Tibial artery (tissue), 4 donors: ENCODE measurements at regions not wholly inside any gene's neighbourhood (a gene's known extent, or its start where the extent isn't known, plus 50 kb on each side); places are given as distances from the start of the nearest gene placed in this dataset.

Source experiments
- DNase-seq, 2 donors: peaks; one replicate each; pipeline ENCODE4 v3.0.0-alpha.2; 2019
- H3K27ac ChIP-seq, 2 donors: fragments of 200-600 bp; sonication (generic) in 1 of 2; 1 replicate in 1 of 2; 2 replicates in 1 of 2; pipeline ENCODE4 v1.5.1; 2018 to 2019; ENCODE audit warnings: mild to moderate bottlenecking in 1 of 2
- H3K27me3 ChIP-seq, 2 donors: fragments of 200-600 bp; sonication (generic) in 1 of 2; one replicate each; pipeline versions ENCODE4 v1.5.1 to v1.6.0; 2016 to 2019
- H3K36me3 ChIP-seq, 3 donors: fragments of 200-600 bp; sonication (generic) in 2 of 3; one replicate each; pipeline ENCODE4 v1.5.1; 2016 to 2019; ENCODE audit warnings: mild to moderate bottlenecking in 2 of 3
- H3K4me1 ChIP-seq, 4 donors: fragments of 200-600 bp; sonication (generic) in 2 of 4; 1 replicate in 3 of 4; 2 replicates in 1 of 4; pipeline ENCODE4 v1.5.1; 2016 to 2019
- H3K4me3 ChIP-seq, 2 donors: fragments of 200-600 bp; sonication (generic) in 1 of 2; 1 replicate in 1 of 2; 2 replicates in 1 of 2; pipeline ENCODE4 v1.5.1; 2018 to 2019; ENCODE audit warnings: mild to moderate bottlenecking in 2 of 2
- H3K9me3 ChIP-seq, 3 donors: fragments of 200-600 bp; sonication (generic) in 1 of 3; one replicate each; pipeline ENCODE4 v1.5.1; 2016 to 2019
- CTCF ChIP-seq, 2 experiments: fragments of 200-600 bp in 1 of 2; fragments of 450-650 bp in 1 of 2; IDR thresholded peaks; one replicate each; pipeline ENCODE4 v1.5.1; 2017 to 2019; ENCODE audit warnings: antibody characterized with exemption in 2 of 2, mild to moderate bottlenecking in 1 of 2, moderate library complexity in 1 of 2
- intact Hi-C: fragments of 100-400 bp; cut with DNase I; formaldehyde crosslinking; loops from one replicate; pipeline ENCODE4 v1.15.0; 2023; ENCODE audit warnings: low total_unique reads

GRCh38 chr5:3317051-3317795 lies 278.4 kb upstream of the IRX1 start:
- Histone ChIP-seq H3K4me3 (no peak overlapping the region), H3K27me3 (peaks cover 0 to 3% of the 10 kb centered on the region in 2 donors), H3K9me3 (no peaks in the 10 kb centered on the region), H3K4me1 (no peaks in the 10 kb centered on the region), H3K36me3 (no peaks in the 10 kb centered on the region), H3K27ac (no peak overlapping the region)
- no peak for DNase-seq
- intact Hi-C loops, result no loop called here
- no peak for TF ChIP-seq CTCF (IDR thresholded peaks at IDR 0.05)

GRCh38 chr5:3313569-3313968 lies 282.1 kb upstream of the IRX1 start:
- Histone ChIP-seq H3K9me3 (peaks cover 0 to 4% (median 0%) of the 10 kb centered on the region in 3 donors), H3K4me1 (no peaks in the 10 kb centered on the region), H3K27ac (no peak overlapping the region), H3K27me3 (no peaks in the 10 kb centered on the region), H3K4me3 (no peak overlapping the region), H3K36me3 (no peaks in the 10 kb centered on the region)
- DNase-seq, result peak in 1 of 2 donors; percentile 1
- no peak for TF ChIP-seq CTCF (IDR thresholded peaks at IDR 0.05)
- intact Hi-C loops, result no loop called here

GRCh38 chr5:3312299-3312698 lies 283.3 kb upstream of the IRX1 start:
- no peak for TF ChIP-seq CTCF (IDR thresholded peaks at IDR 0.05)
- Histone ChIP-seq H3K27me3 (peaks cover 0 to 2% of the 10 kb centered on the region in 2 donors), H3K4me3 (no peak overlapping the region), H3K36me3 (no peaks in the 10 kb centered on the region), H3K9me3 (peaks cover 0 to 4% (median 0%) of the 10 kb centered on the region in 3 donors), H3K4me1 (no peaks in the 10 kb centered on the region), H3K27ac (no peak overlapping the region)
- peak in 1 of 2 donors; percentile 0 for DNase-seq
- intact Hi-C loops, result no loop called here

GRCh38 chr5:3311433-3311832 lies 284.2 kb upstream of the IRX1 start:
- no peak overlapping the region for H3K27ac ChIP-seq
- DNase-seq, result no peak
- no peak overlapping the region for H3K4me3 ChIP-seq
- TF ChIP-seq CTCF (IDR thresholded peaks at IDR 0.05), result no peak
- peaks cover 0 to 4% (median 0%) of the 10 kb centered on the region in 3 donors for H3K9me3 ChIP-seq
- peaks cover 0 to 2% of the 10 kb centered on the region in 2 donors for H3K27me3 ChIP-seq
- no peaks in the 10 kb centered on the region for H3K36me3 ChIP-seq
- intact Hi-C loops, result no loop called here
- no peaks in the 10 kb centered on the region for H3K4me1 ChIP-seq

GRCh38 chr5:3310541-3311261 lies 284.9 kb upstream of the IRX1 start:
- no peak overlapping the region for H3K27ac ChIP-seq
- peaks cover 0 to 2% of the 10 kb centered on the region in 2 donors for H3K27me3 ChIP-seq
- no peak for DNase-seq
- no peaks in the 10 kb centered on the region for H3K36me3 ChIP-seq
- H3K4me1 ChIP-seq, result no peaks in the 10 kb centered on the region
- no peak overlapping the region for H3K4me3 ChIP-seq
- H3K9me3 ChIP-seq, result peaks cover 0 to 4% (median 0%) of the 10 kb centered on the region in 3 donors
- intact Hi-C loops, result no loop called here
- no peak for TF ChIP-seq CTCF (IDR thresholded peaks at IDR 0.05)
